SU-DHL-6 (cell line): ENCODE measurements at regions not wholly inside any gene's neighbourhood (a gene's known extent, or its start where the extent isn't known, plus 50 kb on each side); places are given as distances from the start of the nearest gene placed in this dataset.

ENCODE experiments used
- H2AFZ ChIP-seq: fragments of 200-600 bp; sonication (generic); 2 replicates; pipeline ENCODE4 v1.6.1; 2014; ENCODE audit warnings: low read depth, mild to moderate bottlenecking, moderate library complexity, mixed read lengths, antibody characterized with exemption, low read length; ENCODE audit not compliant: severe bottlenecking
- H3F3A ChIP-seq: fragments of 200-600 bp; shearing (Covaris generic); 2 replicates; pipeline ENCODE4 v1.6.0; 2016; ENCODE audit warnings: antibody characterized with exemption, mild to moderate bottlenecking; ENCODE audit not compliant: insufficient read depth
- H3K27ac ChIP-seq: fragments of 200-600 bp; sonication (generic); 2 replicates; pipeline ENCODE4 v1.5.1; 2016; ENCODE audit warnings: low read depth, mild to moderate bottlenecking, low read length, moderate library complexity, mixed read lengths
- H3K27me3 ChIP-seq: fragments of 200-600 bp; sonication (generic), shearing (Covaris generic); 2 replicates; pipeline ENCODE4 v1.6.0; 2014; ENCODE audit warnings: mild to moderate bottlenecking, low read length
- H3K36me3 ChIP-seq: fragments of 200-600 bp; sonication (generic); 2 replicates; pipeline ENCODE4 v1.6.1; 2014; ENCODE audit warnings: mild to moderate bottlenecking, low read length, mixed read lengths
- H3K4me2 ChIP-seq: fragments of 300-600, 200-600 bp; shearing (Covaris generic), sonication (generic); 2 replicates; pipeline ENCODE4 v1.6.0; 2014; ENCODE audit warnings: low read length, low read depth, mild to moderate bottlenecking; ENCODE audit not compliant: poor library complexity, severe bottlenecking
- H3K4me3 ChIP-seq: fragments of 200-600 bp; sonication (generic); 2 replicates; pipeline ENCODE4 v1.5.1; 2014; ENCODE audit warnings: antibody characterized with exemption, low read length, mild to moderate bottlenecking, mixed read lengths; ENCODE audit not compliant: insufficient read depth, poor library complexity, severe bottlenecking
- H3K79me2 ChIP-seq: fragments of 200-600 bp; sonication (generic); 2 replicates; pipeline ENCODE4 v1.6.1; 2014; ENCODE audit warnings: mild to moderate bottlenecking, low read length, moderate library complexity; ENCODE audit not compliant: insufficient read depth
- H3K9ac ChIP-seq: fragments of 200-600 bp; sonication (generic); 2 replicates; pipeline ENCODE4 v1.7.0; 2014; ENCODE audit warnings: mild to moderate bottlenecking, low read length
- H3K9me2 ChIP-seq: fragments of 200-600 bp; sonication (generic); replicated peaks from 2 replicates; pipeline ENCODE4 v1.6.1; 2014; ENCODE audit warnings: low read length; ENCODE audit not compliant: insufficient read depth
- H3K9me3 ChIP-seq: fragments of 200-600 bp; sonication (generic); 2 replicates; pipeline ENCODE4 v1.6.1; 2014; ENCODE audit warnings: low read length, mixed read lengths; ENCODE audit not compliant: insufficient read depth
- H4K20me1 ChIP-seq: fragments of 200-600 bp; sonication (generic); 2 replicates; pipeline ENCODE4 v1.6.1; 2014; ENCODE audit warnings: low read depth, mild to moderate bottlenecking, antibody characterized with exemption, low read length, moderate library complexity, mixed read lengths
- EZH2phosphoT487 ChIP-seq: fragments of 200-600 bp; sonication (generic), shearing (Covaris generic); conservative IDR thresholded peaks from 2 replicates; pipeline ENCODE4 v1.6.1; 2018; ENCODE audit warnings: mild to moderate bottlenecking, antibody characterized with exemption, low read length, moderate library complexity, mixed read lengths
- TF ChIP-seq, protein P1 (sequence below): fragments of 200-600 bp; sonication (generic); IDR thresholded peaks from one replicate; pipeline ENCODE4 v1.5.1; 2017; ENCODE audit warnings: antibody characterized with exemption, mild to moderate bottlenecking, low read length, moderate library complexity; ENCODE audit not compliant: insufficient read depth, poor library complexity, severe bottlenecking

GRCh38 chrX:80334583-80334982 lies 85.7 kb upstream of the TENT5D start:
- Histone ChIP-seq H3K4me3 (no peak overlapping the region), H3K79me2 (no peaks in the 10 kb centered on the region), H4K20me1 (no peaks in the 10 kb centered on the region), H3F3A (no peaks in the 10 kb centered on the region), H3K9ac (no peak overlapping the region), H3K36me3 (no peaks in the 10 kb centered on the region), H3K9me3 (no peaks in the 10 kb centered on the region), H3K27ac (no peak overlapping the region), H3K27me3 (no peaks in the 10 kb centered on the region), H2AFZ (no peak overlapping the region), H3K9me2 (no peaks in the 10 kb centered on the region), H3K4me2 (no peak overlapping the region)
- TF ChIP-seq EZH2phosphoT487: no peak
- TF ChIP-seq, protein P1, sequence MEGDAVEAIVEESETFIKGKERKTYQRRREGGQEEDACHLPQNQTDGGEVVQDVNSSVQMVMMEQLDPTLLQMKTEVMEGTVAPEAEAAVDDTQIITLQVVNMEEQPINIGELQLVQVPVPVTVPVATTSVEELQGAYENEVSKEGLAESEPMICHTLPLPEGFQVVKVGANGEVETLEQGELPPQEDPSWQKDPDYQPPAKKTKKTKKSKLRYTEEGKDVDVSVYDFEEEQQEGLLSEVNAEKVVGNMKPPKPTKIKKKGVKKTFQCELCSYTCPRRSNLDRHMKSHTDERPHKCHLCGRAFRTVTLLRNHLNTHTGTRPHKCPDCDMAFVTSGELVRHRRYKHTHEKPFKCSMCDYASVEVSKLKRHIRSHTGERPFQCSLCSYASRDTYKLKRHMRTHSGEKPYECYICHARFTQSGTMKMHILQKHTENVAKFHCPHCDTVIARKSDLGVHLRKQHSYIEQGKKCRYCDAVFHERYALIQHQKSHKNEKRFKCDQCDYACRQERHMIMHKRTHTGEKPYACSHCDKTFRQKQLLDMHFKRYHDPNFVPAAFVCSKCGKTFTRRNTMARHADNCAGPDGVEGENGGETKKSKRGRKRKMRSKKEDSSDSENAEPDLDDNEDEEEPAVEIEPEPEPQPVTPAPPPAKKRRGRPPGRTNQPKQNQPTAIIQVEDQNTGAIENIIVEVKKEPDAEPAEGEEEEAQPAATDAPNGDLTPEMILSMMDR: no peak

DNA sequence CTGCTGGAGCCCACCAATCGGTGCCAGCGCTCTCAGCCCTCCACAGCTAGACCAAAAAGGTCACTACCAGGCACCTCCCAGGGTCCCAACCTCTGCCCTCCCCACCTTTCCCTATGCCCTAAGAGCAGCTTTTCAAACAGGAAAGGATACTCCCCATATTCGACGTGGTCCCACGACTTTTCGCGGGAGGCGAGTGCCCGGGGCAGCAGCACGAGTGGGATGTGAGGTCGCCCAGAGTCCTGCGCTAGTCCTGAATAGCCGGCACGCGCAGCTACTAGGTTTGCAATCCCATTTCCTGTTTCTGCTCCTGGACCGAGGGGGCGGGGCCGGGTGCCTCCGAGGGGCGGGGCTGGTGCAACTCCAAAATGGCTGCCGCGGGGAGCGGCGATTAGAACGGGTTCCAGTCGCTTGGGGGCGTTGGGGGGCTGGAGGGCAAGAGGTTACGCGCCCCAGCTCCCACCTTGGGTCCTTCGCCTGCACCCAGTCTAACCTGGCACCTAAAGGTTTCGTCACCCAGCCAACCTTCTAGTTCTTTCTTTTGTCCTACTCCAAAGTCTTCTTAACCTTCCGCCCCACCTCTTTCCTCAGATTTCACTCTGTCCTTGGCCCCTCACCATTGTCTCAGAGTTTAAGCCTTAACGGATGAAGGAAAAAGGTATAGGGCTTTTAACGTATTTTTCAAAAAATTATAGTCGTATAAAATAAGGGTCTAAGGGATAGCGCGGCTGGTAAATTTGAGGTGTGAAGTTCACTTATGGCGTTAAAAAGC lies 85.0 kb upstream of the TENT5D start:
- H3K9me3 ChIP-seq: no peaks in the 10 kb centered on the region
- no peak overlapping the region for H3K4me3 ChIP-seq
- no peaks in the 10 kb centered on the region for H3K27me3 ChIP-seq
- H3K36me3 ChIP-seq: no peaks in the 10 kb centered on the region
- H3K9me2 ChIP-seq: no peaks in the 10 kb centered on the region
- no peaks in the 10 kb centered on the region for H4K20me1 ChIP-seq
- no peak overlapping the region for H3K9ac ChIP-seq
- H3K79me2 ChIP-seq: no peaks in the 10 kb centered on the region
- no peak overlapping the region for H2AFZ ChIP-seq
- H3F3A ChIP-seq: no peaks in the 10 kb centered on the region
- no peak overlapping the region for H3K27ac ChIP-seq
- TF ChIP-seq EZH2phosphoT487: no peak
- TF ChIP-seq, protein P1: no peak
- H3K4me2 ChIP-seq: no peak overlapping the region

DNA sequence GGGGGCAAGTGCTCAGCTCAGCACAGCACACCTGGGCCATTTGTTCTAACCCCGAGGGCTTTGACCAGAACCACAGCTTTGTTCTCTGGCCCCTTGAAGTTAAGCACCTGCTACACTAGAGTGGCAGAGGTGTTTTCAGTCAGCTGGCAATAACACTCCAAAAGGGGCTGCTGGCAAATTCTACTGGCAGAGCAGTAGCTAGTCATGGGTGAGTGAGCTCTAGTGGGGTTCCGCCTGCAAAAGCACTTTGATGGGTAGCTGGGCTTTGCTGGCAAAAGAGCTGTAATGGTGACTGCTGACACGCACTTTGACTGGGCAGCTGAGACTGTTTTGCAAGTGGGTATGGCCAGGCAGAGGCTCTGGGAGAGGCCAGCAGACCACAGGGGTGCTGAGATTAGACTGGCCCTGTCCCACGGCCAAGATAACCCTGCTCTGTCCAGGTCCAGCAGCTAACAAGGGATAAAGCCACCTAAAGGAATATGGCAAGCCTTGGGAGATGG lies 65.2 kb upstream of the TENT5D start:
- Histone ChIP-seq H3K27ac (no peak overlapping the region), H3K79me2 (no peaks in the 10 kb centered on the region), H3K9me2 (no peaks in the 10 kb centered on the region), H3K4me2 (no peak overlapping the region), H3K9me3 (no peaks in the 10 kb centered on the region), H3K27me3 (no peaks in the 10 kb centered on the region), H3F3A (no peaks in the 10 kb centered on the region), H3K9ac (no peak overlapping the region), H3K4me3 (no peak overlapping the region), H2AFZ (no peak overlapping the region), H3K36me3 (no peaks in the 10 kb centered on the region), H4K20me1 (no peaks in the 10 kb centered on the region)
- TF ChIP-seq EZH2phosphoT487: no peak
- TF ChIP-seq, protein P1: no peak
